Immature natural killer cell (primary cell): ENCODE measurements at regions not wholly inside any gene's neighbourhood (a gene's known extent, or its start where the extent isn't known, plus 50 kb on each side); places are given as distances from the start of the nearest gene placed in this dataset.
"Not testable (repeated sequence)": the region's sequence is repeated elsewhere in the genome, so short reads cannot be mapped to it uniquely, and the experiment has no call there.

Experiments
- DNase-seq, 3 donors: peaks; one replicate each; pipeline ENCODE4 v3.0.0; 2022; ENCODE audit warnings: mixed read lengths in 1 of 3
- H3K27ac Mint-ChIP-seq, 6 donors: one replicate each; pipeline ENCODE4 v1.8.0; 2020; ENCODE audit warnings: mixed read lengths in 6 of 6, mild to moderate bottlenecking in 5 of 6, inconsistent platforms in 4 of 6, moderate library complexity in 3 of 6
- H3K27me3 Mint-ChIP-seq, 3 donors: one replicate each; pipeline ENCODE4 v1.8.0; 2020 to 2021; ENCODE audit warnings: low read depth in 3 of 3, mild to moderate bottlenecking in 3 of 3, mixed read lengths in 3 of 3, moderate library complexity in 3 of 3, inconsistent platforms in 1 of 3
- H3K36me3 Mint-ChIP-seq, 3 donors: one replicate each; pipeline ENCODE4 v1.8.0; 2020; ENCODE audit warnings: mixed read lengths in 3 of 3, inconsistent platforms in 2 of 3, mild to moderate bottlenecking in 2 of 3
- H3K4me1 Mint-ChIP-seq, 2 donors: one replicate each; pipeline ENCODE4 v1.8.0; 2020; ENCODE audit warnings: inconsistent platforms in 2 of 2, mild to moderate bottlenecking in 2 of 2, mixed read lengths in 2 of 2, moderate library complexity in 1 of 2
- H3K4me3 Mint-ChIP-seq, 5 donors: one replicate each; pipeline ENCODE4 v1.8.0; 2020; ENCODE audit warnings: mild to moderate bottlenecking in 5 of 5, mixed read lengths in 5 of 5, inconsistent platforms in 3 of 5, moderate library complexity in 3 of 5
- H3K9me3 Mint-ChIP-seq, 6 donors: one replicate each; pipeline ENCODE4 v1.8.0; 2020; ENCODE audit warnings: mild to moderate bottlenecking in 6 of 6, mixed read lengths in 6 of 6, inconsistent platforms in 4 of 6, moderate library complexity in 3 of 6

DNA sequence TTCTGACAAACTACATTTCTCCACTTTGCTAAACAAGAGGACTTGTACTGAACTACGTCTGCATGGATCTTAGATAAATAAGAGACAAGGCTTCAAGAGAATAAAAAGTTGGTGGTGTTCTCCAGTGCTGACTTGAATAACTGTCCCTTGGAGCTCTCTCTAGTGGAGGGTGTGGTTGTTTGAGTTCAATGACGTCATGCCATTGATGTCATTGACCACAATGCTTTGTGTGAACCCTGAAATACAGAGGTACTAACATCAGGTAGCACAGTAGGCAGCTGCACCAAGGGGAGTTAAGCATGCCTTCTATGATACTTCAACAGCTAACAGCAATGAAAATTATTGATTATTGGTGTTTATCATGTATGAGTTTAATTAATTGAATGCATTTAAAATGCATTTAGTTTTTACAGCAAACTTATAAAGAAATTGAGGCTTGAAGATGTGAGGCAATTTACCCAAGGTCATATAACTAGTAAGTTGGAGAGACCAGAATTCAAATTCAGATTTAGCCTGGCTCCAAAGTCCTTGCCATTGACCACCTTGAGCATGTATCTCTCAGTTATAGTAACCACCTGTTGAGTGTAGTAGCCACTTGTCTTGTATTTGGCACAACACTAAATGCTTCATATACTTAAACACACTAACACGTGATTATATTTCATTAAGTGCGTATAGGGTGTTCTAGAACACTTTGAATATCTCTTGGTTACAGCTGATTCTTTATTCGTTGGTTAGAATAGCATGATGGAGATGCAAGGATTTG is 126.0 kb upstream of the ANKRD28 start:
- Mint-ChIP-seq H3K36me3 (no peaks in the 10 kb centered on the region), H3K9me3 (no peaks in the 10 kb centered on the region), H3K27ac (no peak overlapping the region), H3K4me3 (no peak overlapping the region), H3K4me1 (no peaks in the 10 kb centered on the region), H3K27me3 (peaks cover 0 to 7% (median 3%) of the 10 kb centered on the region in 3 donors)
- DNase-seq = no peak

DNA sequence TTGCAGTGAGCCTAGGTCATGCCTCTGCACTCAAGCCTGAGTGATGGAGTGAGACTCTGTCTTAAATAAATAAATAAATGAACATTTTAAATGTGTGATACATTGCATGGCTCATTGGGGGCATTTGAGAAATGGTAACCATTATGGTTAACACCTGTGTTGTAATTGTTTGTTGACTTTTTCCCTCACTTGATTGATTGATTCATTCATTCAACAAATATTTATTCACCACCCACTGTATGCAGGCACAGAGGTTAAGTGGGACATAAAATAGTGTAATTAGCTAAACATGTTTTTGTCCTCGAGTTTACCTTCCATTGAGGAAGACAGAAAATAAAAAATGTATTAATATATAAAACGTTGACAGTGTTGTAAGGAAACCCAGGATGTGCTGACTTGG is 127.1 kb upstream of the ANKRD28 start:
- DNase-seq = no peak
- no peaks in the 10 kb centered on the region for H3K4me1 Mint-ChIP-seq
- H3K27ac Mint-ChIP-seq = no peak overlapping the region
- H3K9me3 Mint-ChIP-seq = no peaks in the 10 kb centered on the region
- H3K27me3 Mint-ChIP-seq = peaks cover 0 to 3% (median 3%) of the 10 kb centered on the region in 3 donors
- no peaks in the 10 kb centered on the region for H3K36me3 Mint-ChIP-seq
- H3K4me3 Mint-ChIP-seq = no peak overlapping the region

DNA sequence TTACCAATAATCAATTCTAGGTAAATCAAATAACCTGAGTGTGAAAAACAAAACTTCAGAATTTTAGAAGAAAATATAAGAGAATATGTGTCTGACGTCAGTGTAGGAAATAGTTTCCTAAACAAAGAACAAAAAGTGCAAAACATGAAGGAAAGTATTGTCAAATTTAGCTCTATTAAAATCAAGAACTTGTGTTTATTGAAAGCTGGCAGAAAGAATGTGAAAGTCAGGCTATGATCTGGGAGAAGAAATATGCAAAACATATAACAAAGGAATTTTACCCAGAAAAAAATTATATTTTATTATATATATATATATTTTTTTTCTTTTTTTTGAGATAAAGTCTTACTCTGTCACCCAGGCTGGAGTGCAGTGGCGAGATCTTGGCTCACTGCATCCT is 129.1 kb upstream of the ANKRD28 start:
- Mint-ChIP-seq H3K27me3 (peaks cover 0 to 3% (median 3%) of the 10 kb centered on the region in 3 donors), H3K27ac (no peak overlapping the region), H3K4me1 (no peaks in the 10 kb centered on the region), H3K36me3 (no peaks in the 10 kb centered on the region), H3K4me3 (no peak overlapping the region), H3K9me3 (no peaks in the 10 kb centered on the region)
- DNase-seq = no peak

DNA sequence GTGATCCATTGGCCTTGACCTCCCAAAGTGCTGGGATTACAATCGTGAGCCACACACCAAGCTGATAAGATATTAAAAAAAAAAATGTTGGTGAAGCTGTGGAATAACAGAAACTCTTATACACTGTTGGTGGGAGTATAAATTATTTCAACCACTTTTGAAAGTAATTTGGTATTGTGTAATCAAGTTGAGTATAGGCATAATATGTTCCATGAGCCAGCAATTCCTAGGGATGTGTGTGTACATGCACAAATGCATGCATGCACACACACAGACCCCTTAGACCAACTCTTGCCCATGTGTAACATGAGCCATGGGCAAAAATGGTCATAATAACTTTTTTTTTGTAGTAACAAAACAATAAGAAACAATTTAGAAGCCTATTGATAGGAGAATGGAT is 130.2 kb upstream of the ANKRD28 start:
- Mint-ChIP-seq H3K36me3 (no peaks in the 10 kb centered on the region), H3K9me3 (no peaks in the 10 kb centered on the region), H3K4me3 (no peak overlapping the region), H3K27me3 (peaks cover 0 to 3% (median 3%) of the 10 kb centered on the region in 3 donors), H3K27ac (no peak overlapping the region), H3K4me1 (no peaks in the 10 kb centered on the region)
- DNase-seq = no peak

DNA sequence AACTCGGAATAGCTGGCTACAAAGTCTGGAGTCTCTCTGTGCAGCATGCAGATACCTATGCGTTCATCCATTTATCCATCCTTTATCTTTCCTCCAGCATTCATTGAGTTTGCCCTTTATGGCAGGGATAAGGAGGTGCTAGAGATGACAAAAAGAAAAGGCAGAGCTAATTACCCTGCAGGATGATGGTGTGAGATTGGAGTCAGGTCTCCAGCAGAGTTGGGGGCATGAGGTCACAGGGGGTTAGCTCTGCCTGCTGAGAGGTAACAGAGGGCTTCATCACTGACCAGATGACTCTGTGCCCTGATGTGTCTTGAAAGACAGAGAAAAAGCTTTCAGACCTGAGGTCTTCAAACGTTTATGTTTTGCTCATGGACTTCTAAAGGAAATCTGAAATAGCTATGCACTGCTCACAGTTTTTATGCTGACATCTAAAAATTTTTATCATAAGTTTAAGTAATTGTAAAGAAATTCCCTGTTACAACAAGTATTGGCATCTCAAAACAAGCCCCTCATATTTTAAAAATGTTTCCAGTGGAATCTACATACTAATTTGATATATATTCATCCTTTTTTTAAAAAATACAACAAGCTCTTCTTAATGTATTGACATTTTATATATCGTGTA is 132.3 kb upstream of the ANKRD28 start:
- Mint-ChIP-seq H3K4me3 (no peak overlapping the region), H3K27me3 (peaks cover 2 to 3% (median 2%) of the 10 kb centered on the region in 3 donors), H3K36me3 (no peaks in the 10 kb centered on the region), H3K27ac (no peak overlapping the region), H3K9me3 (no peaks in the 10 kb centered on the region), H3K4me1 (peaks cover 7 to 8% of the 10 kb centered on the region in 2 donors)
- no peak for DNase-seq

DNA sequence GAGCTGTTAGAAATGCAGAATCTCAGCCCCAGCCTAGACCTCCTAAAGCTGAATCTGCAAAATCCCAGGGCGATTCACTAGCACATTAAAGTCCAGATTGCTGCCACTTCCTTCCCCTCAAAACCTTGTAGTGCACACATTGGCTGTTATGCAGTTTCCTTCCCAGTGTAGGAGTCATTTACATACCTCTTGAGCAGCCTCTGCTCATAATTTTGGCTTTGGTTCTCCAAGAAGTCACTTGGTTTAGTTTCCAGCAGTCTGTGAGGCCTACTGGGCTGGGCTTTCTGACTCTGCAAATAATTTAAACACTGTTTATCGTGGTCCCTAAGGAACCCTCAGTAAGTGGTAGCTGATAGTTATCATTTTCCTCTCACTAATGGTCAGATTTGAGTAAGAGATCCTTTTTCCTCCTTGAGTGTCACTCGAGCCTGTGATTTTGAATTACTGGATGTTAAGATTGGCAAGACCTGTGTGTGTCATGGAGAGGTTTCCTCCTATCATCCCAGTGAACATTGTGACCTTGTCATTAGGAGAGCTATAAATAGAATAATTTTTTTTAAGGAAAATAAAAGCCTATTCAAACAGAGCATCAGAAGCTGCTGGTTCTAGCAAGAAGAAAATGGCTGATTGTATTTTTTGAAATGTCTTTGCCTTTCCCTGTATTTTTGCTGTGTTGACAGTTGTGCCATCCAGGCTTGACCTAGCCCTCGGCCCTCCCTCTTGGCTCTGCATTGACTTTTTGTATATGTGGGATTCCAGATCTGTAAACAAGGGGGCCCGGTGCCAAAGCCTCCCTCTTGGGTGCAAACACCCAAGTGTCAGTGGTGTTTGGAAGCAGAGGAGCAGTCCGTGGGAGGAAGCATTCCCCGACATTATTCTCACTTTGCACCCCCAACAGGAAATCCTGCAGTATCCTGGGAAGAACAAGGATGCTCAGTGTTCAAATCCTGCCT is 134.8 kb upstream of the ANKRD28 start:
- no peak overlapping the region for H3K4me3 Mint-ChIP-seq
- no peak overlapping the region for H3K27ac Mint-ChIP-seq
- DNase-seq = no peak
- peaks cover 7 to 9% of the 10 kb centered on the region in 2 donors for H3K4me1 Mint-ChIP-seq
- no peaks in the 10 kb centered on the region for H3K9me3 Mint-ChIP-seq
- peaks cover 0 to 2% (median 2%) of the 10 kb centered on the region in 3 donors for H3K27me3 Mint-ChIP-seq
- H3K36me3 Mint-ChIP-seq = no peaks in the 10 kb centered on the region

DNA sequence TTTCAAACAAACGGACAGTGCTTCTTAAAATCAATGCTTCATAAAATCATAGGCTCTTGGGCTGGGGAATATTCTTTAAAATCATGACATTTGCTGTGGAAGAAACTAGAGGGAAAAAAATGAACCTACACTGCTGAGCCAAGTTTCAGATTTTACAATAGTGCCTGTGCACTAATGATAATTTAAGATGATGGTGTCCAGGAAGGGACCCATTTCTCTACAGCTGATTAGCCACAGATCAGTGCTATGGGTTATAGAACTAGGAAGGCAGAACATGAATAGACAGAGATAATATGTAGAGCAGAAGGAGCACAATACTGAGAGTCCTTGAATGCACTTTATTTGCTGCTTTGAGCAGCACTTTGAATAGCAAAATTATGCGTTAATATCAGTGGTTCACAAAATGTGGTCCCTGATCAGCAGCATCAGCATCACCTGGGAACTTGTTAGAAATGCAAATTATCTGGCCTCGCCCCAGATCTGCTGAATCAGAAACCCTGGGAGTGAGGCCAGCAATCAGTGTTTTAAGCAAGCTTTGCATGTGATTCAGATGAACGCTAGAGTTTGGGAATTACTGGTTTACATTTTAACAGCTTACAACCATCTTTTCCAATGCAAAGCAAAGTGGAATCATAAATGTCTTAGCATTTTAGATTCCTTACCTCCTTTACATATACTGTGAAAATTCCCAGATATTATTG is 135.8 kb upstream of the ANKRD28 start:
- no peaks in the 10 kb centered on the region for H3K36me3 Mint-ChIP-seq
- no peaks in the 10 kb centered on the region for H3K9me3 Mint-ChIP-seq
- H3K4me1 Mint-ChIP-seq = peaks cover 7 to 9% of the 10 kb centered on the region in 2 donors
- H3K27me3 Mint-ChIP-seq = peaks cover 0 to 2% (median 2%) of the 10 kb centered on the region in 3 donors
- DNase-seq = no peak
- H3K27ac Mint-ChIP-seq = no peak overlapping the region
- no peak overlapping the region for H3K4me3 Mint-ChIP-seq

DNA sequence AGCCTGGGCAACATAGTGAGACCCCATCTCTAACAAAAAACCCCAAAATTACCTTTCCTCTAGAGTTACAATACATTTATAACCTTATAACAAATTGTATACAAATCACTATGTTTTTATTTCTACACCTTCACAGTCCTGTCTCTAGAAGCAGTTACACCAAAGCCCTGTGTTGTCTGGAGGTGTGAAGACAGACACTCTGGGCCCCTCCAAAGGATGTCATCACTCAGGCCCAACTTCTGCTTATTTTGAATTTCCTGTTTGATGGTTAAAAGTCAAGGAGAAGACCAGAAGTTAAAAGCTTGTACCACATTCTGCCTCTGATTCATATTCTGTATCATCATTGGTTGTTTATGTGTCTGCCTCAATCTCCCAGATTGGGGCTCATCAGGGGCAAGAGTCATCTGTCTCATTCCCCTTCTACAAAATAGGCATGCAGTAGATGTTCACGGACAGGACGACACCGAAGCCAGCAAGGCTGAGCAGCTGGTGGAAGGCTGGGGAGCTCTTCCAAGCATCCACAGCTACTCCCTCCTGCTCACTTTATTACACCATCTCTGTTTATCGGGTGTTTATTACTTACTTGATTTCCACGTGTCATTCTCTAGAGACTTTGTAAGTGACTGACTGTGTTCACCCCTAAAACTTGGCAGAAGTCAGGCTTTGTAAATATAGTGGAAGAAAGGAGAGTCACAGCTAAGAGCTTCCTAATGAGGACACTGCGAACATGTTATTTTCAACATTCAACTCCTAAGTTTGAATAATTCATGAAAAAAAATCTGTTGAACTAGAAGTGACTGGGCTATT is 136.8 kb upstream of the ANKRD28 start:
- Mint-ChIP-seq H3K4me1 (peaks cover 7 to 9% of the 10 kb centered on the region in 2 donors), H3K27me3 (peaks cover 0 to 3% (median 2%) of the 10 kb centered on the region in 3 donors), H3K4me3 (no peak overlapping the region), H3K36me3 (no peaks in the 10 kb centered on the region), H3K27ac (no peak overlapping the region), H3K9me3 (no peaks in the 10 kb centered on the region)
- no peak for DNase-seq

DNA sequence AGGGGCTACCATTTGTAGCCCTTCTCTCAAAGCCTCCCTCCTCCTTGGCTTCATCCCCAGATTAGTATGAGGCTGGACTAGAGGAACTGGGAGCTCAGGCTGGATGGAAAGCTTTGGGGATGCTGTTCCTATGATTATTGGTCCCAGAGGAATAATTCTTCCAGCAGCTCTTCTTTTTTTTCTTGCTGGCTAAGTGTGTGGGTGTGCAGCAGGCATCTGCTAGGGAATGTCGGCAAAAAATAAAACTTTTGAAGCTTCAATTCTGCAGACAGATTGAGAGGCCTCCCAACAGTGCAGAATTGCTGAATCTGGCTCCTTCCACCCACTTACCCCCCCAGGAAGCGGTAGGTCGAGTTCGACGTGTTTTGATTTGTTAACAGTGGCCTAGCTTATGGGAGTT is 138.5 kb upstream of the ANKRD28 start:
- H3K27me3 Mint-ChIP-seq = peaks cover 2 to 4% (median 2%) of the 10 kb centered on the region in 3 donors
- H3K4me1 Mint-ChIP-seq = peaks cover 7 to 9% of the 10 kb centered on the region in 2 donors
- peaks cover 0 to 9% (median 0%) of the 10 kb centered on the region in 6 donors for H3K9me3 Mint-ChIP-seq
- H3K4me3 Mint-ChIP-seq = no peak overlapping the region
- no peak overlapping the region for H3K27ac Mint-ChIP-seq
- H3K36me3 Mint-ChIP-seq = peaks cover 0 to 4% (median 0%) of the 10 kb centered on the region in 3 donors
- no peak for DNase-seq

DNA sequence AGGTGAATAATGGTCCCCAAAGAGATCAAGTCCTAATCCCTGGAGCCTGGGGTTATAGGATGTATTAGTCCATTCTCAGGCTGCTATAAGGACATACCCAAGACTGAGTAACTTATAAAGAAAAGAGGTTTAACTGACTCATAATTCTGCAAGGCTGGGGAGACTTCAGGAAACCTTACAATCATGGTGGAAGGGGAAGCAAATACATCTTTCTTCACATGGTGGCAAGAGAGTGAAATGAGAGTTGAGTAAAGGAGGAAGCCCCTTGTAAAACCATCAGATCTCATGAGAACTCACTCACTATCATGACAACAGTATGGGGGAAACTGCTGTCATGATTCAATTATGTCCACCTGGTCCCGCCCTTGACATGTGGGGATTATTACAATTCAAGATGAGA is 142.9 kb upstream of the ANKRD28 start:
- peaks cover 0 to 9% (median 0%) of the 10 kb centered on the region in 6 donors for H3K9me3 Mint-ChIP-seq
- peaks cover 0 to 4% (median 0%) of the 10 kb centered on the region in 3 donors for H3K36me3 Mint-ChIP-seq
- no peak overlapping the region for H3K4me3 Mint-ChIP-seq
- H3K27me3 Mint-ChIP-seq = peaks cover 3 to 6% (median 3%) of the 10 kb centered on the region in 3 donors
- no peaks in the 10 kb centered on the region for H3K4me1 Mint-ChIP-seq
- no peak for DNase-seq
- H3K27ac Mint-ChIP-seq = no peak overlapping the region

DNA sequence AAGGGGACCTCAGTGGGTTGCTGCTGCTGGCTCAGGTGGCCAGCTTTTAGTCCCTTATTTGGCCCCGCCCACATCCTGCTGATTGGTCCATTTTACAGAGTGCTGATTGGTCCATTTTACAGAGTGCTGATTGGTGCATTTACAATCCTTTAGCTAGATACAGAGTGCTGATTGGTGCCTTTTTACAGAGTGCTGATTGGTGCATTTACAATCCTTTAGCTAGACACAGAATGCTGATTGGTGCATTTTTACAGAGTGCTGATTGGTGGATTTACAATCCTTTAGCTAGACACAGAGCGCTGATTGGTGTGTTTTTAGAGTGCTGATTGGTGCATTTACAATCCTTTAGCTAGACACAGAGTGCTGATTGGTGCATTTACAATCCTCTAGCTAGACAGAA is 143.7 kb upstream of the ANKRD28 start:
- not testable (repeated sequence) for DNase-seq, H3K4me1 Mint-ChIP-seq, H3K4me3 Mint-ChIP-seq, H3K27ac Mint-ChIP-seq, H3K27me3 Mint-ChIP-seq, H3K36me3 Mint-ChIP-seq, H3K9me3 Mint-ChIP-seq

DNA sequence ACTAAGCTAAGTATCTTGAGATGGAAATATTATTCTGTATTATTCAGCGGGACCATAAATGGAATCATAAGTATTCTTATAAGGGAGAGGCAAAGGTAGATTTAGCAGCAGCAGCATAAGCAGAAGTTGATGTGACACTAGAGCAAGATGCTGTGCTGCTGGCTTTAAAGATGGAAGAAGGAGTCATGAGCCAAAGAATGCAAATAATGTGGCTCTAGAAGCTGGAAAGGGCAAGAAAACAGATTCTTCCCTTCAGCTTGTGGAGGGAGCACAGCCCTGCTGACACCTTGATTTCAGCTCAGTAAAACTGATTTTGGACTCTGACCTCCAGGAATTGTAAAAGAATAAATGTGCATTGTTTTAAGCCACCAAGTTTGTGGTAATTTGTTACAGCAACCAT is 144.2 kb upstream of the ANKRD28 start:
- DNase-seq = no peak
- Mint-ChIP-seq H3K4me3 (no peak overlapping the region), H3K27me3 (peaks cover 3 to 6% (median 3%) of the 10 kb centered on the region in 3 donors), H3K9me3 (peaks cover 0 to 9% (median under 1%) of the 10 kb centered on the region in 6 donors), H3K4me1 (no peaks in the 10 kb centered on the region), H3K27ac (no peak overlapping the region), H3K36me3 (peaks cover 0 to 4% (median 0%) of the 10 kb centered on the region in 3 donors)

DNA sequence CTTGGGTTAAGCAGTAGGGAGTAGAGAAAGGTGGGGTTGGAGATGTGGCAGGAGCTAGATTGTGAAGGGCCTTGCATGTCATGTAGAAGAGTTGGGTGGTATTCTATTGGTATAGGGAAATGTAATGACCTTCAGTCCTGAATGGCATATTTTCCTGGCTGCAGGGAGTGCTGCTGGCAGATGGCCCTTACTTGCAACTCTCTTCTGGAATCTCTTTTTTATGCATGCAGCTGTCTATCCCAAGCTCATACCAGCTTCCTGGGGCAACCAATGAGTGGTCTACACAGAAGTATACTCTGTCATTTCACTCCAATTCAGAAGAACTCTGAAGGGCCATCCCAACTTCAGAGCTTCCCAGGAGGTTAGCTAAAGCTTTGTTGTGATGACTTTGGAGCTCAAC is 144.7 kb upstream of the ANKRD28 start:
- peaks cover 3 to 6% (median 3%) of the 10 kb centered on the region in 3 donors for H3K27me3 Mint-ChIP-seq
- no peak overlapping the region for H3K4me3 Mint-ChIP-seq
- no peak overlapping the region for H3K27ac Mint-ChIP-seq
- DNase-seq = no peak
- H3K36me3 Mint-ChIP-seq = peaks cover 0 to 4% (median 0%) of the 10 kb centered on the region in 3 donors
- peaks cover 0 to 9% (median under 1%) of the 10 kb centered on the region in 6 donors for H3K9me3 Mint-ChIP-seq
- H3K4me1 Mint-ChIP-seq = no peaks in the 10 kb centered on the region
